CD4-positive, alpha-beta T cell treated with Interleukin-6 at 100 ng/mL for 8 hours (primary cell): ENCODE measurements at regions not wholly inside any gene's neighbourhood (a gene's known extent, or its start where the extent isn't known, plus 50 kb on each side); places are given as distances from the start of the nearest gene placed in this dataset.

Experiments used
- DNase-seq: peaks from one replicate; pipeline ENCODE4 v3.0.0-alpha.2; 2020; ENCODE audit warnings: mixed read lengths, low spot score

GRCh38 chr4:13248621-13249298, 235.4 kb downstream of the RAB28 start:
- DNase-seq, result no peak

DNA sequence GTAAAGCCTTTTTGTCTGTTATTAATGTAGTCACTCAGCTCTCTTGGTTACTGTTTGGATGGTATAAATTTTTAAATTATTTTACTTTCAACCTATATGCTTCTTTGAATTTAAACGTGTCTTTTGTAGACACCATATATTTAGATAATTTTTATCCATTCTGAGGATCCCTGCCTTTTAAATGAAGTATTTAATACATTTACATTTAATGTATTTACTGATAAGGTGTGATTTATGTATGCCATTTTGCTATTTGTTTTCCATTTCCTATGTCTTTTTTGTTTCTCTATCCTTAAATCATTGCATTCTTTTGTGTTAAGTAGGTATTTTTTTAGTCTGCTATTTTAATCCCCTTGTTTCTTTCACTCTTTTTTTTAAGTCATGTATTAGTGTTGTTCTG, 238.0 kb downstream of the RAB28 start:
- no peak for DNase-seq

DNA sequence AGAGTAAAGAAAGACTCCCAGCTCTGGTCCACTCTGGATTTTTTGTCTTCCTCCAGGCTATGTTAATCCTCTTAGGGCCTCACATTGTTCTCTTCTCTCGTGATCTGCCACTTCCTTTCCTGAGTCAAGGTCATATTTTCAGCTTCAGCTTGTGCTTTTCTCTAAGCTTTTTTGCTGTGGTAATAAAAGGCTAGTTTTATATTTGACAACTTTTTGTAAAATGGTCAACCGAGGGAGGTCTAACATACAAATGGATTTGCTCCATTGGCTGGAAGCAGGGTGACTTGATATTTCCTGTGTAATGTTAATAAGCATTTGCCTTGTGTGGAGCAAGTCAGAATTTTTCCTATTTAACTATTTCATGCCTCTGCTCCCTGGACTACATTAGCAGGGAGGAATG, 239.7 kb downstream of the RAB28 start:
- DNase-seq, result no peak

- DNase-seq, result no peak
Measured at GRCh38 chr4:13243152-13243551, 241.0 kb downstream of the RAB28 start.

GRCh38 chr4:13240066-13240465, 244.1 kb downstream of the RAB28 start:
- no peak for DNase-seq

- no peak for DNase-seq
Measured at GRCh38 chr4:13238936-13239335, 245.2 kb downstream of the RAB28 start.

GRCh38 chr4:13236485-13236884, 247.7 kb downstream of the RAB28 start:
- DNase-seq, result no peak

GRCh38 chr4:13233755-13234154, 250.4 kb downstream of the RAB28 start:
- no peak for DNase-seq

GRCh38 chr4:13219971-13220370, 264.2 kb downstream of the RAB28 start:
- DNase-seq, result no peak

GRCh38 chr4:13218326-13218958, 265.7 kb downstream of the RAB28 start:
- DNase-seq, result no peak

DNA sequence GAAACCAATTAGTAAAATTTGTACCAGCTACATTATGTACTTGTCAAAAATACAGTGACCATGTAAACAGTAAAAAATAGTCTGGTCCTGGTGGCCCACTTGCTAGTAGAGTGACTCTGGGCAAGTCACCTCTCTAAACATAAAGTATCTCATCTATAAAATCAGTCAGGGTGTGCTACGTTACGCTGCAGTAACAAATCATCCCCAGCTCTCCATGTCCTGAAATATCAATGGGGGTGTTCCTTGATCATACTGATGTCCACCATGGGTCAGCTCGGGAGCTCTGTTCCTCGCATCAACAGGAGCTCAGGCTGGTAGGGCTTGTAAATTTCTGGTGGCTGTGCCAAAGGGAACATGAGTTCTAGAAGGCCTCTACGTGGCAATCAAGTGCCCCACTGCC, 268.6 kb downstream of the RAB28 start:
- no peak for DNase-seq

GRCh38 chr4:13212936-13213335, 271.2 kb downstream of the RAB28 start:
- DNase-seq, result no peak

DNA sequence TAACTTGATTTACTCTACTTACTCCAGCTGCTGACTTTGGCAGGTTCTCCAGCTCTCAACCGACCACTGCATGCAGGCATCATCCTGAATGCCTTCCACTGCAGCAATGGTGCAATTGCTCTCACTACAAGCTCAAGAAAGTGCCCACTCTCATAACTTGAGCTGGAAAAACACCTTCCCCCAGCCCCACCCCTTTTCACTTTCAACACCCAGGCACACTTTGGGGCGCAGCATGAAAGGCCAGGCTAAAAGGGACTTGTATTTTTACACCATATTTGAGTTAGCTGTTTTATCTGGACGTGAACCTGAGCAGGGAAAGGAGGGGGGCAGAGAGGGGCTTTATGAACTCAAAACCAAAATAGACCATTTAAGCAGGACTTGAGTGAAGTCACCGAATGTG, 274.5 kb downstream of the RAB28 start:
- DNase-seq, result no peak

GRCh38 chr4:13208558-13209193, 275.5 kb downstream of the RAB28 start:
- DNase-seq, result no peak

GRCh38 chr4:13207226-13207625, 276.9 kb downstream of the RAB28 start:
- DNase-seq, result no peak

DNA sequence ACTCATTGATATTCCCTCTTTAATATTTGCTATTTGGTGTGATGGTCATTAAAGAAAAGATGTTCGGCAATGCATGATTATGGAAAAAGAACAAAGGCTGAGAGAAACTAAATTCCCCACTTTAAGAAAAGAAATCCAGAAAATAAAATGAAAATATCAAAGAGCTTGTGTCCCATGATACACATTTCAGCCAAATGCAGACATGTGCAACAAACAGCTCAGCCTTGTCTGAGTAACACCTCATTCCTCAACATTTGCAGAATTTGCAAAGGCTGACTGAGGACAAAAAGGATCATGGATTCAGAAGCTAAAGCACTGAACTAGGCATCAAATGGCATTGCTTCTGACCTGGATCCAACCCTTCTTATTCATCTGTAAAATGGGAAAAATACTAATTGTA, 281.0 kb downstream of the RAB28 start:
- DNase-seq, result no peak

DNA sequence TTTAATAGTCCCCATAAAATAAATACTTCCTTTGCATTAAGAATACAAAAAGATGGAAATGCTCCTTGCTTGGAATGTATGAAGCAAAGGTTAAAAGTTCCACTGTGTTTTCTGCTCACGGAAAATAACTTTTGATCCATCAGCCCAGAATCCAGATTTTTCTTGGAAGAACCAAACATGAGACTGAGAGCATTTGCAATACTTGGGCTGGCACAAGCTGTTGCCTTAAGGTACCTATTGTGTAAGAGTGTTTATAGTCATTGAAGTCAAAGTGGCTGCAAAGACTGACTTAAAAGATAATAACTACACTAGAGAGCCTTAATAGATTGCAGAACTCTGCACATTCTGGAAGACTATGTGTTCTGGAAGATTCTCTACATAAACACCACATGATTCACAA, 281.4 kb downstream of the RAB28 start:
- DNase-seq, result no peak

- DNase-seq, result no peak
Measured at GRCh38 chr4:13201241-13201640, 282.9 kb downstream of the RAB28 start.

DNA sequence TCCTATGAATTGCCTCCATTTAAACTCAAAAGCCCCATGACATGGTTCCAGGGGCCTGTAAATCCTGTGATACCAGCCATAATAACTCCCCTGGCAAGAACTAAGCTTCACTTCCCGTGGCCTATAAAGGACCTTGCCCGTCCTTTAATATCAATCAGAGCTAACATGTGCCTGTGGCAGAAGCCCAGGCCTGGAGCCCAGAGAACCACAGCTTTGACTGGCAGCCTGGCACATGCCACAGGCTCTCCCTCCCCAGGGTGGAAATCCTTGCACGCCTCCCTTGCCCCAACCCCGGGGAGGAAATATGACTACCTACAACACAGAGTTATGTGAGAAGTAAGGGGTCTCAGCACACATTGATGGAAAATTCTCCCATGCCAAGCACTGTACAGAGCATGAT, 287.4 kb downstream of the RAB28 start:
- no peak for DNase-seq

DNA sequence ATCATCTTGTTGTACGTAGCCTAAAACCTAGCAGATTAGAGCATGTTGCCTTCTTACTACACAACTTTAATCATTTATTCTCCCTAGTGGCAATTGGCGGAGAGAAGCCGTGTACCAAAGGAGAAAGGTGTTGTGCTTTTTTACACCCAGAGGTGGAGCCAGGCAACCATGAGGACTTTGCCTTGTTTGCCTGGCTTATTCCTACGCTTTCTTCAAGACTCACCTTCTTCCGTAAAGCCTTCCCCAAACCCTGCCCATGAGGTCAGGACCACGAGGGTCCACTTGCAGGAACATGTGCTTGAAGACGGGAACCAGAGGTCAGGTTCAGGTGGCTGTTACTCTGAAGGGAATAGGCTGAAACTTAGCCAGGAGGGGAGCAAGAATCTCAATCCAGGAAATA, 290.5 kb downstream of the RAB28 start:
- DNase-seq, result no peak

DNA sequence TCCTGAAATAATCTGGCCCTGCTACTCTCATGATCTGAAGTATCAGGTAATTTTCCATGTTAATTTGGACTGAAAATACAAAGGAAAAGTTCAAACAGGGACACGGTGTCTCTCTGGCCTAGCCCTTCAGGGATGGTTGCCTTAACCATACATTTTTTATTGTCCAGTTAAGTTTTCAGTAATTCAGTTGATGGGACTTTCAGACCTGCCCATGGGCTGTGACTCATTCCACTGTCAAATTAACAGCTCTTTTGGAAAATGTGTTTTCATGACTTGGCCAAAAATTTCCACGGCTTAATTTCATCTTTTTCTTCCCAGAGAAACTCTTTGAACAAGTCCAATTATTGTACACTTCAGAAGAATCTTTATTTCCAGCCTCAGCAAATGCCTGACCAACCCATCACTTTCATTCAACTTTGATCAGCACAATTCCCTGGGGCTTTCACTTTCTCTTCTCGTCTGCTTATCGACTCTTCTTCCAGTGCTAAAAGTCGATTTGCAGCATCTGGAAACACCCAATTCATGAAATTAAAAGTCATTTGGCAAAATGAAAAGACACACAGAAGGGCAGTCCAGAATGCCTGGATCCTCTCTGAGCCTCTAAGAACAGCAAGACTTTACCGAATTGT, 293.9 kb downstream of the RAB28 start:
- DNase-seq, result no peak

DNA sequence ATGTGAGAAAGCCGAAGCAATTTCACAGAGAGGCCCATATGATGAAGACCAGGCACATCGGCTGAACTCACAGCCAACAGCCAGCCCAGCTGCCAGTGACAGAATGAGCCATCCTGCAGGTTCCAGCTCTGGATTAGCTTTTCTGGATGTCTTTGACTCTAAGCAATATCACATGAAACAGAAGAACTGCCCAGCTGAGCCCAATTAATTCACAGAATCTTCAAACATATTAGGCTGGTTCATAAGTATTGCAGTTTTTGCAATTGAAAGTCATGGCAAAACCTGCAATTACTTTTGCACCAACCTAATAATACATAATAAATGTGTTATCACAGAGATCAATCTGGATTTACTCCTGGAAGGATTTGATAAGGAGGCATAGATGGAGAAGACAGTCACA, 299.9 kb downstream of the RAB28 start:
- DNase-seq, result no peak

GRCh38 chr4:13182133-13182532, 302.0 kb downstream of the RAB28 start:
- DNase-seq, result no peak
